OCI-LY3 (cell line): ENCODE measurements at regions not wholly inside any gene's neighbourhood (a gene's known extent, or its start where the extent isn't known, plus 50 kb on each side); places are given as distances from the start of the nearest gene placed in this dataset.

Source experiments
- EZH2phosphoT487 ChIP-seq: fragments of 200-600 bp; shearing (Covaris generic); IDR thresholded peaks from 2 replicates; pipeline ENCODE4 v1.6.1; 2018; ENCODE audit warnings: antibody characterized with exemption, mixed run types, low read depth
- TF ChIP-seq, protein P1 (sequence below): fragments of 200-600, 300-600 bp; sonication (generic); IDR thresholded peaks from 2 replicates; pipeline ENCODE4 v1.5.1; 2014; ENCODE audit warnings: antibody characterized with exemption, low read length, low read depth

DNA sequence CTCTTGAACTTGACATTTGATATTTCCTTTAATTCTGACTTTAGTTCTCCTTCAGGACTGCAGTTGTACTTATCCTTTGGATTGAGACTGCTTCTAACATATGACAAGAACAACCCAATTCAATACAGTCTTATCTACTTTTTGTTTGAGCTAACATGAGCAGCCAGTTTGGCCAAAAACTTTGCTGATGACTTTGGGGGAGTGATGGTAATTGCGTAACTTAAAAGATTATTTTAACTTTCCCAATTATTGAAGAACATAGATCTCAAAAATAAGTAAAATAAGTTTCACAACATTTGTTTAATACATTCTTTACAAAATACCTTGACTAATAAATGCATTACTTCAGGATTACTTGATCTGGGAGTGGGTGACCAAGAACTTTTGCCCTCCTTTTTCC lies 1311.1 kb upstream of the NRXN1 start:
- TF ChIP-seq, protein P1, sequence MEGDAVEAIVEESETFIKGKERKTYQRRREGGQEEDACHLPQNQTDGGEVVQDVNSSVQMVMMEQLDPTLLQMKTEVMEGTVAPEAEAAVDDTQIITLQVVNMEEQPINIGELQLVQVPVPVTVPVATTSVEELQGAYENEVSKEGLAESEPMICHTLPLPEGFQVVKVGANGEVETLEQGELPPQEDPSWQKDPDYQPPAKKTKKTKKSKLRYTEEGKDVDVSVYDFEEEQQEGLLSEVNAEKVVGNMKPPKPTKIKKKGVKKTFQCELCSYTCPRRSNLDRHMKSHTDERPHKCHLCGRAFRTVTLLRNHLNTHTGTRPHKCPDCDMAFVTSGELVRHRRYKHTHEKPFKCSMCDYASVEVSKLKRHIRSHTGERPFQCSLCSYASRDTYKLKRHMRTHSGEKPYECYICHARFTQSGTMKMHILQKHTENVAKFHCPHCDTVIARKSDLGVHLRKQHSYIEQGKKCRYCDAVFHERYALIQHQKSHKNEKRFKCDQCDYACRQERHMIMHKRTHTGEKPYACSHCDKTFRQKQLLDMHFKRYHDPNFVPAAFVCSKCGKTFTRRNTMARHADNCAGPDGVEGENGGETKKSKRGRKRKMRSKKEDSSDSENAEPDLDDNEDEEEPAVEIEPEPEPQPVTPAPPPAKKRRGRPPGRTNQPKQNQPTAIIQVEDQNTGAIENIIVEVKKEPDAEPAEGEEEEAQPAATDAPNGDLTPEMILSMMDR, result no peak
- TF ChIP-seq EZH2phosphoT487, result no peak
